H1 (cell line): ENCODE measurements at regions not wholly inside any gene's neighbourhood (a gene's known extent, or its start where the extent isn't known, plus 50 kb on each side); places are given as distances from the start of the nearest gene placed in this dataset.

Experiments used
- BCL11A ChIP-seq, 2 experiments: IDR thresholded peaks; one replicate each; pipeline ENCODE4 v1.6.1; 2011; ENCODE audit warnings: low read depth in 2 of 2, low read length in 2 of 2, mild to moderate bottlenecking in 2 of 2
- CEBPB ChIP-seq: IDR thresholded peaks from 2 replicates; pipeline ENCODE4 v1.6.1; 2012; ENCODE audit warnings: low read depth, low read length
- CREB1 ChIP-seq: IDR thresholded peaks from 2 replicates; pipeline ENCODE4 v1.6.1; 2012; ENCODE audit warnings: inconsistent platforms
- CTCF ChIP-seq, 3 experiments: IDR thresholded peaks; 1 replicate in 2 of 3; 2 replicates in 1 of 3; pipeline versions ENCODE4 v1.5.1 to v1.6.1; 2011; ENCODE audit warnings: low read length in 3 of 3, mild to moderate bottlenecking in 3 of 3, inconsistent platforms in 2 of 3, low read depth in 1 of 3, moderate library complexity in 1 of 3; ENCODE audit not compliant: insufficient read depth in 1 of 3; ENCODE audit errors: control extremely low read depth in 1 of 3
- EZH2 ChIP-seq: fragments of 200-600 bp; sonication (generic); IDR thresholded peaks from 2 replicates; pipeline ENCODE4 v1.7.1; 2012; ENCODE audit warnings: low read depth, mild to moderate bottlenecking, moderate library complexity, low read length, inconsistent platforms; ENCODE audit not compliant: severe bottlenecking
- GTF2F1 ChIP-seq: IDR thresholded peaks from 2 replicates; pipeline ENCODE4 v1.6.1; 2012; ENCODE audit warnings: low read depth, low read length, improper control_type of control experiment, borderline replicate concordance
- KDM5A ChIP-seq: fragments of 200-600 bp; IDR thresholded peaks from 2 replicates; pipeline ENCODE4 v1.7.1; 2012; ENCODE audit warnings: mild to moderate bottlenecking, low read length, inconsistent platforms, mixed read lengths
- MAFK ChIP-seq: IDR thresholded peaks from 2 replicates; pipeline ENCODE4 v1.6.1; 2012; ENCODE audit warnings: low read depth, mild to moderate bottlenecking, improper control_type of control experiment, low read length
- RAD21 ChIP-seq, 2 experiments: IDR thresholded peaks in 1 of 2; conservative IDR thresholded peaks in 1 of 2; 2 replicates each; pipeline ENCODE4 v1.6.1; 2011; ENCODE audit warnings: low read depth in 2 of 2, low read length in 2 of 2, improper control_type of control experiment in 1 of 2, inconsistent platforms in 1 of 2, mild to moderate bottlenecking in 1 of 2, moderate library complexity in 1 of 2
- RBBP5 ChIP-seq: IDR thresholded peaks from 2 replicates; pipeline ENCODE4 v1.7.1; 2012; ENCODE audit warnings: low read depth, mild to moderate bottlenecking, inconsistent platforms, low read length, moderate library complexity, borderline replicate concordance
- SIN3A ChIP-seq, 2 experiments: IDR thresholded peaks in 1 of 2; conservative IDR thresholded peaks in 1 of 2; 2 replicates each; pipeline ENCODE4 v1.6.1; 2011 to 2012; ENCODE audit warnings: low read length in 2 of 2, improper control_type of control experiment in 1 of 2, low read depth in 1 of 2, mild to moderate bottlenecking in 1 of 2
- TAF1 ChIP-seq: IDR thresholded peaks from 2 replicates; pipeline ENCODE4 v1.6.1; 2011; ENCODE audit warnings: mild to moderate bottlenecking, low read depth, low read length
- ZNF274 ChIP-seq: IDR thresholded peaks from 2 replicates; pipeline ENCODE4 v1.7.0; 2012; ENCODE audit warnings: low read length, borderline replicate concordance; ENCODE audit errors: extremely low read depth

- no peak for TF ChIP-seq GTF2F1
- TF ChIP-seq RAD21 (IDR thresholded peaks at IDR 0.05 in 1 of 2, conservative IDR thresholded peaks at IDR 0.05 in 1 of 2; ENCODE audit: low read depth in 2 of 2, low read length in 2 of 2), result no peak
- no peak for TF ChIP-seq CTCF (IDR thresholded peaks at IDR 0.05; ENCODE audit: control extremely low read depth in 1 of 3, insufficient read depth in 1 of 3, low read depth in 1 of 3, low read length in 3 of 3)
- TF ChIP-seq RBBP5, result no peak
- TF ChIP-seq SIN3A (conservative IDR thresholded peaks at IDR 0.05 in 1 of 2, IDR thresholded peaks at IDR 0.05 in 1 of 2; ENCODE audit: low read depth in 1 of 2, low read length in 2 of 2), result no peak
- TF ChIP-seq CREB1, result no peak
- no peak for TF ChIP-seq KDM5A
- TF ChIP-seq ZNF274, result no peak
- TF ChIP-seq EZH2, result no peak
- no peak for TF ChIP-seq MAFK
- TF ChIP-seq BCL11A (IDR thresholded peaks at IDR 0.05; ENCODE audit: low read depth in 2 of 2, low read length in 2 of 2), result no peak
- TF ChIP-seq TAF1, result no peak
- no peak for TF ChIP-seq CEBPB
Measured at GRCh38 chr5:4855880-4856279, 284.2 kb upstream of the ADAMTS16 start.
